Mesendoderm (in vitro differentiated cells): ENCODE measurements at regions not wholly inside any gene's neighbourhood (a gene's known extent, or its start where the extent isn't known, plus 50 kb on each side); places are given as distances from the start of the nearest gene placed in this dataset.

Source experiments
- DNase-seq: peaks from one replicate; pipeline ENCODE4 v3.0.0; 2013
- H2AK5ac ChIP-seq: 2 replicates; pipeline ENCODE4 v1.6.1; 2013; ENCODE audit warnings: low read length, inconsistent platforms
- H2BK120ac ChIP-seq: 2 replicates; pipeline ENCODE4 v1.6.1; 2013; ENCODE audit warnings: low read depth, mild to moderate bottlenecking, low read length, moderate library complexity, mixed read lengths
- H2BK15ac ChIP-seq: replicated peaks from 2 replicates; pipeline ENCODE4 v1.6.1; 2013; ENCODE audit warnings: low read depth, mild to moderate bottlenecking, moderate library complexity
- H2BK5ac ChIP-seq: 2 replicates; pipeline ENCODE4 v1.6.1; 2013; ENCODE audit warnings: low read length, inconsistent platforms
- H3K18ac ChIP-seq: 2 replicates; pipeline ENCODE4 v1.6.1; 2013; ENCODE audit warnings: mild to moderate bottlenecking, low read length, mixed read lengths
- H3K23ac ChIP-seq: one replicate; pipeline ENCODE4 v1.6.1; 2013; ENCODE audit warnings: low read length
- H3K27ac ChIP-seq: 2 replicates; pipeline ENCODE4 v1.5.1; 2013; ENCODE audit warnings: low read depth, mild to moderate bottlenecking, inconsistent platforms, low read length, moderate library complexity
- H3K27me3 ChIP-seq: 2 replicates; pipeline ENCODE4 v1.6.1; 2013; ENCODE audit warnings: low read length, control low read depth, mild to moderate bottlenecking, inconsistent platforms; ENCODE audit not compliant: insufficient read depth, poor library complexity
- H3K36me3 ChIP-seq: 2 replicates; pipeline ENCODE4 v1.6.1; 2013; ENCODE audit warnings: low read length, inconsistent platforms; ENCODE audit not compliant: control insufficient read depth, insufficient read depth
- H3K4ac ChIP-seq: one replicate; pipeline ENCODE4 v1.6.1; 2013; ENCODE audit warnings: low read depth, mild to moderate bottlenecking, low read length, moderate library complexity
- H3K4me1 ChIP-seq: 2 replicates; pipeline ENCODE4 v1.6.1; 2013; ENCODE audit warnings: low read depth, low read length, inconsistent platforms; ENCODE audit not compliant: control insufficient read depth
- H3K4me2 ChIP-seq: 2 replicates; pipeline ENCODE4 v1.6.1; 2013; ENCODE audit warnings: low read length
- H3K4me3 ChIP-seq: 2 replicates; pipeline ENCODE4 v1.5.1; 2013; ENCODE audit warnings: mild to moderate bottlenecking, low read length
- H3K56ac ChIP-seq: one replicate; pipeline ENCODE4 v1.6.1; 2013; ENCODE audit warnings: low read length
- H3K79me1 ChIP-seq: 2 replicates; pipeline ENCODE4 v1.6.1; 2013; ENCODE audit warnings: low read length, inconsistent platforms
- H3K79me2 ChIP-seq: 2 replicates; pipeline ENCODE4 v1.6.1; 2013; ENCODE audit warnings: mild to moderate bottlenecking, low read length; ENCODE audit not compliant: control insufficient read depth, insufficient read depth
- H3K9ac ChIP-seq: 2 replicates; pipeline ENCODE4 v1.6.1; 2013; ENCODE audit warnings: low read length, inconsistent platforms
- H4K5ac ChIP-seq: one replicate; pipeline ENCODE4 v1.6.1; 2013; ENCODE audit warnings: low read length
- H4K8ac ChIP-seq: one replicate; pipeline ENCODE4 v1.6.1; 2013; ENCODE audit warnings: low read depth, mild to moderate bottlenecking, control low read depth, low read length, moderate library complexity
- WGBS: extraction: QIAGEN DNeasy Blood & Tissue Kit; methylation state at CpG from one replicate; pipeline ENCODE4 v1.1.7; 2013; ENCODE audit warnings: low lambda C conversion rate, missing lambda C conversion rate; ENCODE audit not compliant: insufficient coverage; ENCODE audit errors: extremely low coverage; 5-methylcytosine and 5-hydroxymethylcytosine counted together

- no CpG with 5 or more reads among the region's 7 CpGs for WGBS
- Histone ChIP-seq H3K4me1 (no peaks in the 10 kb centered on the region), H3K27ac (no peak overlapping the region), H2BK5ac (no peak overlapping the region), H3K23ac (no peak overlapping the region), H2BK120ac (no peak overlapping the region), H3K4me3 (no peak overlapping the region), H4K5ac (no peak overlapping the region), H2BK15ac (no peak overlapping the region), H3K9ac (no peak overlapping the region), H3K27me3 (no peaks in the 10 kb centered on the region), H3K4me2 (no peak overlapping the region), H4K8ac (no peak overlapping the region), H3K79me2 (no peaks in the 10 kb centered on the region), H3K79me1 (no peaks in the 10 kb centered on the region), H2AK5ac (no peak overlapping the region), H3K56ac (no peak overlapping the region), H3K4ac (no peak overlapping the region), H3K18ac (no peak overlapping the region), H3K36me3 (no peaks in the 10 kb centered on the region)
- DNase-seq: no peak
Observed at GRCh38 chr18:76205906-76206305, 289.1 kb downstream of the ZNF516 start.

DNA sequence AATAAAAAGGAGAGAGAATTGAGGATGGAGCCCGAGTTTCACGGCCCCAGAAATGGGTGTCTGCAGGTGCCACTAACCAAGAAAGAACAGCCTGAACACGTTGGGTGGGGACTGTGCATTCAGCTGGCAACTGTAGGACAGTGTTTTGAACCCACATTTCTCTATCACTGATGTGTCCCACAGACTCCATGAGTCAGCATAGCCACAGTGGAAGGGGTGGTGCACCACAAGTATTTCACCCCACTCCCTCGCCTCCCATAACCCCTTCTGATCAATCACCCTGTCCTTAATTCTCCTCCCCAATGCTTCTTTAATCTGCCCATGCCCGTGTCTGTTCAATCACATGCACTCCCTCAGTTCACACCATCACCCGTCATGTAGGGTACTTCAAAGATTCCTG is 291.5 kb downstream of the ZNF516 start:
- H4K5ac ChIP-seq: no peak overlapping the region
- H3K18ac ChIP-seq: no peak overlapping the region
- H3K4ac ChIP-seq: no peak overlapping the region
- no peak overlapping the region for H3K4me2 ChIP-seq
- H3K56ac ChIP-seq: no peak overlapping the region
- H2BK120ac ChIP-seq: no peak overlapping the region
- no peak for DNase-seq
- no CpG with 5 or more reads among the region's 6 CpGs for WGBS
- H3K4me1 ChIP-seq: no peaks in the 10 kb centered on the region
- H3K27ac ChIP-seq: no peak overlapping the region
- no peak overlapping the region for H3K9ac ChIP-seq
- no peaks in the 10 kb centered on the region for H3K79me2 ChIP-seq
- H3K79me1 ChIP-seq: no peaks in the 10 kb centered on the region
- H2AK5ac ChIP-seq: no peak overlapping the region
- no peak overlapping the region for H3K23ac ChIP-seq
- H2BK15ac ChIP-seq: no peak overlapping the region
- H3K27me3 ChIP-seq: no peaks in the 10 kb centered on the region
- H2BK5ac ChIP-seq: no peak overlapping the region
- no peak overlapping the region for H3K4me3 ChIP-seq
- no peaks in the 10 kb centered on the region for H3K36me3 ChIP-seq
- no peak overlapping the region for H4K8ac ChIP-seq

DNA sequence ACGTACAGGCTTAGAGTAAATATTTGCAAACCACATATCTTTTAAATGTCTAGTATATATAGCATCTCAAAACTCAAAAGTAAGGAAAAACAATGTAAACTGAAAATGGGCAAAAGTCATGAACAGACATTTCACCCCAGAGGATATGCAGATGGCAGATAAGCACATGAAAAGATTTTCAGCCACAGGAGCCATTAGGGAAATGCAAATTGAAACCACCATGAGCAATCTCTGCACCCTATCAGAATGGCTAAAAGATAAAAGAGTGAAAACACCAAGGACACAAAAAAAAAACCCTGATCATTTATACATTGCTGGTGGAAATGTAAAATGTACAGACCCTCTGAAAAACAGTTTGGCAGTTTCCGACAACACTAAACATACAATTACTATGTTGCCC is 292.7 kb downstream of the ZNF516 start:
- Histone ChIP-seq H4K5ac (no peak overlapping the region), H2BK5ac (no peak overlapping the region), H3K27me3 (no peaks in the 10 kb centered on the region), H4K8ac (no peak overlapping the region), H2BK15ac (no peak overlapping the region), H2BK120ac (no peak overlapping the region), H3K56ac (no peak overlapping the region), H3K4ac (no peak overlapping the region), H3K4me3 (no peak overlapping the region), H3K4me1 (no peaks in the 10 kb centered on the region), H2AK5ac (no peak overlapping the region), H3K79me1 (no peaks in the 10 kb centered on the region), H3K18ac (no peak overlapping the region), H3K23ac (no peak overlapping the region), H3K9ac (no peak overlapping the region), H3K27ac (no peak overlapping the region), H3K36me3 (no peaks in the 10 kb centered on the region), H3K79me2 (no peaks in the 10 kb centered on the region), H3K4me2 (no peak overlapping the region)
- no CpG with 5 or more reads among the region's 2 CpGs for WGBS
- DNase-seq: no peak

- Histone ChIP-seq H3K4me3 (no peak overlapping the region), H2BK120ac (no peak overlapping the region), H3K79me2 (no peaks in the 10 kb centered on the region), H3K79me1 (no peaks in the 10 kb centered on the region), H3K56ac (no peak overlapping the region), H2BK15ac (no peak overlapping the region), H3K36me3 (no peaks in the 10 kb centered on the region), H4K5ac (no peak overlapping the region), H3K4me1 (no peaks in the 10 kb centered on the region), H2AK5ac (no peak overlapping the region), H3K23ac (no peak overlapping the region), H3K4me2 (no peak overlapping the region), H4K8ac (no peak overlapping the region), H3K9ac (no peak overlapping the region), H3K27ac (no peak overlapping the region), H3K4ac (no peak overlapping the region), H2BK5ac (no peak overlapping the region), H3K18ac (no peak overlapping the region), H3K27me3 (no peaks in the 10 kb centered on the region)
- no peak for DNase-seq
- no CpG with 5 or more reads among the region's 1 CpG for WGBS
Observed at GRCh38 chr18:76195601-76196000, 299.4 kb downstream of the ZNF516 start.

DNA sequence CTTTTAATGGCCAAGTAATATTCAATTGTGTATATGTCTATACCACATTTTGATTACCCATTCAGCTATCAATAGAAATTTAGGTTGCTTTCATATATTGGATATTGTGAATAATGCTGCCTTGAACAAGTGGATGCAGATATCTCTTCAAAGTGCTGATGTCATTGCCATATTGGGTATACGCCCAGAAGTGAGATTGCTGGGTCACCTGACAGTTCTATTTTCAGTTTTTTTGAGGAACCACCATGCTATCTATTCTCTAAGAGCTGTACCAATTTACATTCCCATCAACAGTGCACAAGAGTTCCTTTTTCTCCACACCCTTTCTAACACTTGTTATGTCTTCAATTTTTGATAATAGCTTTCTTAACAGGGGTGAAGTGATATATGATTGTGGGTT is 306.9 kb downstream of the ZNF516 start:
- H3K4ac ChIP-seq: no peak overlapping the region
- no peak overlapping the region for H2BK5ac ChIP-seq
- H3K18ac ChIP-seq: no peak overlapping the region
- no peak overlapping the region for H2BK15ac ChIP-seq
- no peak for DNase-seq
- no peak overlapping the region for H3K4me3 ChIP-seq
- no peaks in the 10 kb centered on the region for H3K79me1 ChIP-seq
- no peaks in the 10 kb centered on the region for H3K79me2 ChIP-seq
- no peak overlapping the region for H3K9ac ChIP-seq
- H3K4me1 ChIP-seq: no peaks in the 10 kb centered on the region
- no peak overlapping the region for H2AK5ac ChIP-seq
- no peak overlapping the region for H3K23ac ChIP-seq
- no peak overlapping the region for H2BK120ac ChIP-seq
- no peak overlapping the region for H3K56ac ChIP-seq
- H4K8ac ChIP-seq: no peak overlapping the region
- H3K27ac ChIP-seq: no peak overlapping the region
- no peaks in the 10 kb centered on the region for H3K27me3 ChIP-seq
- no peak overlapping the region for H4K5ac ChIP-seq
- no peaks in the 10 kb centered on the region for H3K36me3 ChIP-seq
- no CpG with 5 or more reads among the region's 1 CpG for WGBS
- no peak overlapping the region for H3K4me2 ChIP-seq

GRCh38 chr18:76179257-76179656 is 315.8 kb downstream of the ZNF516 start:
- H3K79me1 ChIP-seq: no peaks in the 10 kb centered on the region
- no peak overlapping the region for H2BK120ac ChIP-seq
- no peaks in the 10 kb centered on the region for H3K36me3 ChIP-seq
- no peak for DNase-seq
- H4K5ac ChIP-seq: no peak overlapping the region
- H3K4me3 ChIP-seq: no peak overlapping the region
- H2AK5ac ChIP-seq: no peak overlapping the region
- H3K56ac ChIP-seq: no peak overlapping the region
- H3K4me1 ChIP-seq: no peaks in the 10 kb centered on the region
- no peak overlapping the region for H4K8ac ChIP-seq
- no peak overlapping the region for H3K9ac ChIP-seq
- H3K27me3 ChIP-seq: no peaks in the 10 kb centered on the region
- H3K23ac ChIP-seq: no peak overlapping the region
- no peak overlapping the region for H3K27ac ChIP-seq
- no peak overlapping the region for H3K18ac ChIP-seq
- WGBS: no CpG with 5 or more reads among the region's 2 CpGs
- no peak overlapping the region for H2BK5ac ChIP-seq
- no peaks in the 10 kb centered on the region for H3K79me2 ChIP-seq
- no peak overlapping the region for H3K4ac ChIP-seq
- no peak overlapping the region for H2BK15ac ChIP-seq
- H3K4me2 ChIP-seq: no peak overlapping the region
